WTC11 (cell line): ENCODE measurements at regions not wholly inside any gene's neighbourhood (a gene's known extent, or its start where the extent isn't known, plus 50 kb on each side); places are given as distances from the start of the nearest gene placed in this dataset.

Source experiments
- ATAC-seq: fragments of 200-7000 bp; cut with Tn5 transposase; 2 replicates; pipeline ENCODE4 v1.10.0; 2021; ENCODE audit warnings: mild to moderate bottlenecking, moderate library complexity
- CTCF ChIA-PET: fragments of 300-600 bp; sonication (Branson Sonifier 250); formaldehyde crosslinking; loops from one replicate; lab custom pipeline; 2021; ENCODE audit warnings: antibody characterized with exemption; lab: Charles Lee
- POLR2A ChIA-PET: fragments of 350-600 bp; sonication (Branson Sonifier 250); formaldehyde crosslinking; loops from one replicate; lab custom pipeline; 2021; ENCODE audit warnings: antibody characterized with exemption; lab: Charles Lee
- DNase-seq: peaks from one replicate; pipeline ENCODE4 v3.0.0; 2021; ENCODE audit warnings: low spot score
- H3K27ac Mint-ChIP-seq: 2 replicates; pipeline ENCODE4 v1.8.0; 2021; ENCODE audit warnings: mixed read lengths
- H3K27me3 Mint-ChIP-seq: 2 replicates; pipeline ENCODE4 v1.8.0; 2021; ENCODE audit warnings: low read depth, mild to moderate bottlenecking, moderate library complexity, mixed read lengths
- H3K36me3 Mint-ChIP-seq: 2 replicates; pipeline ENCODE4 v1.8.0; 2021; ENCODE audit warnings: mixed read lengths
- H3K4me1 Mint-ChIP-seq: 2 replicates; pipeline ENCODE4 v1.8.0; 2022; ENCODE audit warnings: mixed read lengths
- H3K4me3 Mint-ChIP-seq: 2 replicates; pipeline ENCODE4 v1.8.0; 2021; ENCODE audit warnings: mild to moderate bottlenecking, moderate library complexity, mixed read lengths
- H3K9me3 Mint-ChIP-seq: 2 replicates; pipeline ENCODE4 v1.8.0; 2021; ENCODE audit warnings: mixed read lengths
- CREB1 ChIP-seq: sonication (generic); formaldehyde crosslinking; IDR thresholded peaks from 2 replicates; pipeline ENCODE4 v1.8.0; 2023; ENCODE audit warnings: mild to moderate bottlenecking, missing genetic modification reagents
- CREM ChIP-seq: sonication (generic); formaldehyde crosslinking; IDR thresholded peaks from 2 replicates; pipeline ENCODE4 v1.8.1; 2022; ENCODE audit warnings: mild to moderate bottlenecking, missing genetic modification reagents, moderate library complexity
- EMX1 ChIP-seq: fragments of 250-450 bp; sonication (Bioruptor Pico); IDR thresholded peaks from 2 replicates; pipeline ENCODE4 v1.8.0; 2021; ENCODE audit warnings: mild to moderate bottlenecking
- FOXJ3 ChIP-seq: sonication (generic); formaldehyde crosslinking; IDR thresholded peaks from 2 replicates; pipeline ENCODE4 v1.9.0; 2021; ENCODE audit warnings: missing genetic modification reagents, mild to moderate bottlenecking, borderline replicate concordance
- NR2C2 ChIP-seq: sonication (generic); formaldehyde crosslinking; IDR thresholded peaks from 2 replicates; pipeline ENCODE4 v1.8.0; 2022; ENCODE audit warnings: mild to moderate bottlenecking, missing genetic modification reagents
- OVOL2 ChIP-seq: fragments of 250-450 bp; sonication (Bioruptor Pico); IDR thresholded peaks from 2 replicates; pipeline ENCODE4 v1.9.0; 2021; ENCODE audit warnings: mild to moderate bottlenecking, borderline replicate concordance
- PRRX2 ChIP-seq: fragments of 250-450 bp; sonication (Bioruptor Pico); IDR thresholded peaks from 2 replicates; pipeline ENCODE4 v1.8.0; 2021; ENCODE audit warnings: mild to moderate bottlenecking
- RORB ChIP-seq: fragments of 250-450 bp; sonication (Bioruptor Pico); IDR thresholded peaks from 2 replicates; pipeline ENCODE4 v1.9.0; 2021; ENCODE audit warnings: mild to moderate bottlenecking
- SMAD3 ChIP-seq: sonication (generic); formaldehyde crosslinking; IDR thresholded peaks from 2 replicates; pipeline ENCODE4 v1.8.0; 2022; ENCODE audit warnings: missing genetic modification reagents, mild to moderate bottlenecking, borderline replicate concordance
- SOX15 ChIP-seq: fragments of 250-450 bp; sonication (Bioruptor Pico); IDR thresholded peaks from 2 replicates; pipeline ENCODE4 v1.9.0; 2021; ENCODE audit warnings: mild to moderate bottlenecking
- TCF7 ChIP-seq: sonication (generic); formaldehyde crosslinking; IDR thresholded peaks from 2 replicates; pipeline ENCODE4 v1.8.0; 2022; ENCODE audit warnings: mild to moderate bottlenecking, low read depth, missing genetic modification reagents, moderate library complexity
- TP53 ChIP-seq: sonication (generic); formaldehyde crosslinking; IDR thresholded peaks from 2 replicates; pipeline ENCODE4 v1.8.1; 2023; ENCODE audit warnings: mild to moderate bottlenecking, missing genetic modification reagents
- ZNF121 ChIP-seq: sonication (generic); formaldehyde crosslinking; IDR thresholded peaks from 2 replicates; pipeline ENCODE4 v1.8.0; 2023; ENCODE audit warnings: missing genetic modification reagents
- ZNF416 ChIP-seq: fragments of 250-450 bp; sonication (Bioruptor Pico); IDR thresholded peaks from 2 replicates; pipeline ENCODE4 v1.9.0; 2021; ENCODE audit warnings: mild to moderate bottlenecking, inconsistent platforms
- ZNF671 ChIP-seq: fragments of 250-450 bp; sonication (Bioruptor Pico); IDR thresholded peaks from 2 replicates; pipeline ENCODE4 v1.8.0; 2021; ENCODE audit warnings: mild to moderate bottlenecking
- TF ChIP-seq, protein P1 (sequence below): sonication (generic); formaldehyde crosslinking; conservative IDR thresholded peaks from 2 replicates; pipeline ENCODE4 v1.8.1; 2023; ENCODE audit warnings: mild to moderate bottlenecking, low read depth, missing genetic modification reagents, moderate library complexity
- TF ChIP-seq, protein P2 (sequence below): sonication (generic); formaldehyde crosslinking; IDR thresholded peaks from 2 replicates; pipeline ENCODE4 v1.8.1; 2023; ENCODE audit warnings: mild to moderate bottlenecking, missing genetic modification reagents
- TF ChIP-seq, protein P3 (sequence below): sonication (generic); formaldehyde crosslinking; IDR thresholded peaks from 2 replicates; pipeline ENCODE4 v1.8.0; 2023; ENCODE audit warnings: missing genetic modification reagents
- TF ChIP-seq, protein P4 (sequence below): sonication (generic); formaldehyde crosslinking; IDR thresholded peaks from 2 replicates; pipeline ENCODE4 v1.8.0; 2022; ENCODE audit warnings: missing genetic modification reagents
- TF ChIP-seq, protein P5 (sequence below): sonication (generic); formaldehyde crosslinking; IDR thresholded peaks from 2 replicates; pipeline ENCODE4 v1.8.0; 2022; ENCODE audit warnings: mild to moderate bottlenecking, missing genetic modification reagents
- TF ChIP-seq, protein P6 (sequence below): sonication (generic); formaldehyde crosslinking; IDR thresholded peaks from 2 replicates; pipeline ENCODE4 v1.8.0; 2023; ENCODE audit warnings: missing genetic modification reagents, mild to moderate bottlenecking, borderline replicate concordance

DNA sequence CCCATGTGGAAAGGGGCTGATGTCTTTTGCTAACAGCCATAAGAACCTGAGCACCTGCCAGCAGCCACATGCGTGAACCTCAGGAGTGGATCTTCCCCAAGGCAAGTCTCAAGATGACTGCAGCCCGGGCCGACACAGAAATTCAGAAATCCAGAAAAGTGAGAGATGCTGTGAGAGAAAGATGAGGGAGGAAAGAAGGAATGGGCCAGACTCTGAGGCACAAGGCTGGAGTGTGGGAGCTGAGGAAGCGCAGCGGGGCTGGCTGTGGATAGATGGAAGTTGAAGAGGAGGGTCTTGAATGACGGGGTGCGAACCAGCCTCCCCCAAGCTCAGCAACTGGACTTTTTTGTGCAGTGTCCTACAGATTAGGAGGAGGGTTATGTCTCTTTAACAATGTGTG lies 337.8 kb downstream of the GADD45G start (continued):
- TF ChIP-seq, protein P1, sequence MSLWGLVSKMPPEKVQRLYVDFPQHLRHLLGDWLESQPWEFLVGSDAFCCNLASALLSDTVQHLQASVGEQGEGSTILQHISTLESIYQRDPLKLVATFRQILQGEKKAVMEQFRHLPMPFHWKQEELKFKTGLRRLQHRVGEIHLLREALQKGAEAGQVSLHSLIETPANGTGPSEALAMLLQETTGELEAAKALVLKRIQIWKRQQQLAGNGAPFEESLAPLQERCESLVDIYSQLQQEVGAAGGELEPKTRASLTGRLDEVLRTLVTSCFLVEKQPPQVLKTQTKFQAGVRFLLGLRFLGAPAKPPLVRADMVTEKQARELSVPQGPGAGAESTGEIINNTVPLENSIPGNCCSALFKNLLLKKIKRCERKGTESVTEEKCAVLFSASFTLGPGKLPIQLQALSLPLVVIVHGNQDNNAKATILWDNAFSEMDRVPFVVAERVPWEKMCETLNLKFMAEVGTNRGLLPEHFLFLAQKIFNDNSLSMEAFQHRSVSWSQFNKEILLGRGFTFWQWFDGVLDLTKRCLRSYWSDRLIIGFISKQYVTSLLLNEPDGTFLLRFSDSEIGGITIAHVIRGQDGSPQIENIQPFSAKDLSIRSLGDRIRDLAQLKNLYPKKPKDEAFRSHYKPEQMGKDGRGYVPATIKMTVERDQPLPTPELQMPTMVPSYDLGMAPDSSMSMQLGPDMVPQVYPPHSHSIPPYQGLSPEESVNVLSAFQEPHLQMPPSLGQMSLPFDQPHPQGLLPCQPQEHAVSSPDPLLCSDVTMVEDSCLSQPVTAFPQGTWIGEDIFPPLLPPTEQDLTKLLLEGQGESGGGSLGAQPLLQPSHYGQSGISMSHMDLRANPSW (CRISPR knock-in tag): no peak
- TF ChIP-seq, protein P2, sequence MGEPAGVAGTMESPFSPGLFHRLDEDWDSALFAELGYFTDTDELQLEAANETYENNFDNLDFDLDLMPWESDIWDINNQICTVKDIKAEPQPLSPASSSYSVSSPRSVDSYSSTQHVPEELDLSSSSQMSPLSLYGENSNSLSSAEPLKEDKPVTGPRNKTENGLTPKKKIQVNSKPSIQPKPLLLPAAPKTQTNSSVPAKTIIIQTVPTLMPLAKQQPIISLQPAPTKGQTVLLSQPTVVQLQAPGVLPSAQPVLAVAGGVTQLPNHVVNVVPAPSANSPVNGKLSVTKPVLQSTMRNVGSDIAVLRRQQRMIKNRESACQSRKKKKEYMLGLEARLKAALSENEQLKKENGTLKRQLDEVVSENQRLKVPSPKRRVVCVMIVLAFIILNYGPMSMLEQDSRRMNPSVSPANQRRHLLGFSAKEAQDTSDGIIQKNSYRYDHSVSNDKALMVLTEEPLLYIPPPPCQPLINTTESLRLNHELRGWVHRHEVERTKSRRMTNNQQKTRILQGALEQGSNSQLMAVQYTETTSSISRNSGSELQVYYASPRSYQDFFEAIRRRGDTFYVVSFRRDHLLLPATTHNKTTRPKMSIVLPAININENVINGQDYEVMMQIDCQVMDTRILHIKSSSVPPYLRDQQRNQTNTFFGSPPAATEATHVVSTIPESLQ: no peak

DNA sequence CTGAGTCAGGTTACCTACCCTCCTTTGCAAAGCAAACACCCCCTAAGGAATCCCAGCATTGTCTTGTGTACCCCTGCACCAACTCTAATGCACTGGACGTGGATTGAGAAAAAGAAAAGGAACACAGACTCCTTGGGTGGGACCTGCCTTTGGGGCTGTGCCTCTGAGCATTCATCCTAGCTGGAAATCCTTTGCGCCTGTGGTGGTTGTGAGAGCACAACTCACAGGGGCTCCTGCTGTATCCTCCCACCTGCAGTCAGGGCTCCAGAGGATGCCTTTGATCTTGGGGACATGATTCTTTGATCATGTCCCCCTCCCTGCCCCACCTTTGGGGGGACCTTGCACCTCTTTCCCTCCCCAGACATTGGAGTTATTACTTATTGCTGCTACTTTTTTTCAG lies 338.5 kb downstream of the GADD45G start:
- TF ChIP-seq NR2C2 (no peak), SOX15 (CRISPR knock-in tag) (no peak), FOXJ3 (CRISPR knock-in tag) (no peak), CREB1 (CRISPR knock-in tag) (no peak), OVOL2 (CRISPR knock-in tag) (no peak), CREM (no peak), ZNF671 (CRISPR knock-in tag) (no peak), TP53 (CRISPR knock-in tag) (no peak), PRRX2 (no peak), EMX1 (CRISPR knock-in tag) (no peak)
- TF ChIP-seq, protein P3, sequence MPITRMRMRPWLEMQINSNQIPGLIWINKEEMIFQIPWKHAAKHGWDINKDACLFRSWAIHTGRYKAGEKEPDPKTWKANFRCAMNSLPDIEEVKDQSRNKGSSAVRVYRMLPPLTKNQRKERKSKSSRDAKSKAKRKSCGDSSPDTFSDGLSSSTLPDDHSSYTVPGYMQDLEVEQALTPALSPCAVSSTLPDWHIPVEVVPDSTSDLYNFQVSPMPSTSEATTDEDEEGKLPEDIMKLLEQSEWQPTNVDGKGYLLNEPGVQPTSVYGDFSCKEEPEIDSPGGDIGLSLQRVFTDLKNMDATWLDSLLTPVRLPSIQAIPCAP (CRISPR knock-in tag): no peak
- TF ChIP-seq, protein P4, sequence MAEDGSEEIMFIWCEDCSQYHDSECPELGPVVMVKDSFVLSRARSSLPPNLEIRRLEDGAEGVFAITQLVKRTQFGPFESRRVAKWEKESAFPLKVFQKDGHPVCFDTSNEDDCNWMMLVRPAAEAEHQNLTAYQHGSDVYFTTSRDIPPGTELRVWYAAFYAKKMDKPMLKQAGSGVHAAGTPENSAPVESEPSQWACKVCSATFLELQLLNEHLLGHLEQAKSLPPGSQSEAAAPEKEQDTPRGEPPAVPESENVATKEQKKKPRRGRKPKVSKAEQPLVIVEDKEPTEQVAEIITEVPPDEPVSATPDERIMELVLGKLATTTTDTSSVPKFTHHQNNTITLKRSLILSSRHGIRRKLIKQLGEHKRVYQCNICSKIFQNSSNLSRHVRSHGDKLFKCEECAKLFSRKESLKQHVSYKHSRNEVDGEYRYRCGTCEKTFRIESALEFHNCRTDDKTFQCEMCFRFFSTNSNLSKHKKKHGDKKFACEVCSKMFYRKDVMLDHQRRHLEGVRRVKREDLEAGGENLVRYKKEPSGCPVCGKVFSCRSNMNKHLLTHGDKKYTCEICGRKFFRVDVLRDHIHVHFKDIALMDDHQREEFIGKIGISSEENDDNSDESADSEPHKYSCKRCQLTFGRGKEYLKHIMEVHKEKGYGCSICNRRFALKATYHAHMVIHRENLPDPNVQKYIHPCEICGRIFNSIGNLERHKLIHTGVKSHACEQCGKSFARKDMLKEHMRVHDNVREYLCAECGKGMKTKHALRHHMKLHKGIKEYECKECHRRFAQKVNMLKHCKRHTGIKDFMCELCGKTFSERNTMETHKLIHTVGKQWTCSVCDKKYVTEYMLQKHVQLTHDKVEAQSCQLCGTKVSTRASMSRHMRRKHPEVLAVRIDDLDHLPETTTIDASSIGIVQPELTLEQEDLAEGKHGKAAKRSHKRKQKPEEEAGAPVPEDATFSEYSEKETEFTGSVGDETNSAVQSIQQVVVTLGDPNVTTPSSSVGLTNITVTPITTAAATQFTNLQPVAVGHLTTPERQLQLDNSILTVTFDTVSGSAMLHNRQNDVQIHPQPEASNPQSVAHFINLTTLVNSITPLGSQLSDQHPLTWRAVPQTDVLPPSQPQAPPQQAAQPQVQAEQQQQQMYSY (CRISPR knock-in tag): no peak
- ChIA-PET POLR2A (no interaction called here), CTCF (interaction anchor here (1.2 to 5.0 kb wide), 3 partner anchors 159 to 345 kb away, joined by 3 to 25 read pairs (median 13); no protein-coding TSS in a partner anchor)
- Mint-ChIP-seq H3K9me3 (no peaks in the 10 kb centered on the region), H3K27ac (no peak overlapping the region), H3K27me3 (no peaks in the 10 kb centered on the region), H3K4me1 (peaks cover 3% of the 10 kb centered on the region; the same call in 1 of the 2 replicates), H3K4me3 (no peak overlapping the region), H3K36me3 (no peaks in the 10 kb centered on the region)
- ATAC-seq (no peak), DNase-seq (no peak)

DNA sequence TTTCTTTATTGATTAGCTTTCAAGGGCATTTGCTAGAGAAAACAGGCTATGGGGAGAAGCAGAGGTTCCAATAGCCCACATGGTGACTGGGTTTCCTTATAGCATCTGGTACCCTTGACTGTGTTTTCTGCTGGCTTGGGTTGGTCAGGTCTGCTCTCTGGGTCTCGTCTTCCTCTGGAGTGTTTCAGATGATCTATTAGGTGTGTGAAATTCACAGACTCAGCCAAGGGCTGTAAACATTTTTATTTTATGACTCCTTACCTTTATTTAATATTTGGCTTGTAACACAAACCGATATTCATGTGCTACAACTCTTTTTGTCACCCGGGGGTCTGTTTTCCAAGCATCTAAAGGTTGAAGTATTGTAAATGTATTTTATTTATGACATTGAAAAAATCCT lies 338.9 kb downstream of the GADD45G start:
- Mint-ChIP-seq H3K27ac (no peak overlapping the region), H3K27me3 (no peaks in the 10 kb centered on the region), H3K4me1 (peaks cover 5% of the 10 kb centered on the region; the same call in 1 of the 2 replicates), H3K9me3 (no peaks in the 10 kb centered on the region), H3K36me3 (no peaks in the 10 kb centered on the region), H3K4me3 (no peak overlapping the region)
- no peak for ATAC-seq
- ChIA-PET POLR2A (no interaction called here), CTCF (interaction anchor here (2.6 to 5.0 kb wide), 2 partner anchors 341 to 346 kb away, joined by 13 to 25 read pairs; no protein-coding TSS in a partner anchor)
- DNase-seq: no peak
- TF ChIP-seq ZNF121 (CRISPR knock-in tag) (no peak), RORB (no peak), ZNF416 (no peak), SMAD3 (no peak), TCF7 (CRISPR knock-in tag) (no peak)
- TF ChIP-seq, protein P5, sequence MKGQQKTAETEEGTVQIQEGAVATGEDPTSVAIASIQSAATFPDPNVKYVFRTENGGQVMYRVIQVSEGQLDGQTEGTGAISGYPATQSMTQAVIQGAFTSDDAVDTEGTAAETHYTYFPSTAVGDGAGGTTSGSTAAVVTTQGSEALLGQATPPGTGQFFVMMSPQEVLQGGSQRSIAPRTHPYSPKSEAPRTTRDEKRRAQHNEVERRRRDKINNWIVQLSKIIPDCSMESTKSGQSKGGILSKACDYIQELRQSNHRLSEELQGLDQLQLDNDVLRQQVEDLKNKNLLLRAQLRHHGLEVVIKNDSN: no peak
- TF ChIP-seq, protein P6, sequence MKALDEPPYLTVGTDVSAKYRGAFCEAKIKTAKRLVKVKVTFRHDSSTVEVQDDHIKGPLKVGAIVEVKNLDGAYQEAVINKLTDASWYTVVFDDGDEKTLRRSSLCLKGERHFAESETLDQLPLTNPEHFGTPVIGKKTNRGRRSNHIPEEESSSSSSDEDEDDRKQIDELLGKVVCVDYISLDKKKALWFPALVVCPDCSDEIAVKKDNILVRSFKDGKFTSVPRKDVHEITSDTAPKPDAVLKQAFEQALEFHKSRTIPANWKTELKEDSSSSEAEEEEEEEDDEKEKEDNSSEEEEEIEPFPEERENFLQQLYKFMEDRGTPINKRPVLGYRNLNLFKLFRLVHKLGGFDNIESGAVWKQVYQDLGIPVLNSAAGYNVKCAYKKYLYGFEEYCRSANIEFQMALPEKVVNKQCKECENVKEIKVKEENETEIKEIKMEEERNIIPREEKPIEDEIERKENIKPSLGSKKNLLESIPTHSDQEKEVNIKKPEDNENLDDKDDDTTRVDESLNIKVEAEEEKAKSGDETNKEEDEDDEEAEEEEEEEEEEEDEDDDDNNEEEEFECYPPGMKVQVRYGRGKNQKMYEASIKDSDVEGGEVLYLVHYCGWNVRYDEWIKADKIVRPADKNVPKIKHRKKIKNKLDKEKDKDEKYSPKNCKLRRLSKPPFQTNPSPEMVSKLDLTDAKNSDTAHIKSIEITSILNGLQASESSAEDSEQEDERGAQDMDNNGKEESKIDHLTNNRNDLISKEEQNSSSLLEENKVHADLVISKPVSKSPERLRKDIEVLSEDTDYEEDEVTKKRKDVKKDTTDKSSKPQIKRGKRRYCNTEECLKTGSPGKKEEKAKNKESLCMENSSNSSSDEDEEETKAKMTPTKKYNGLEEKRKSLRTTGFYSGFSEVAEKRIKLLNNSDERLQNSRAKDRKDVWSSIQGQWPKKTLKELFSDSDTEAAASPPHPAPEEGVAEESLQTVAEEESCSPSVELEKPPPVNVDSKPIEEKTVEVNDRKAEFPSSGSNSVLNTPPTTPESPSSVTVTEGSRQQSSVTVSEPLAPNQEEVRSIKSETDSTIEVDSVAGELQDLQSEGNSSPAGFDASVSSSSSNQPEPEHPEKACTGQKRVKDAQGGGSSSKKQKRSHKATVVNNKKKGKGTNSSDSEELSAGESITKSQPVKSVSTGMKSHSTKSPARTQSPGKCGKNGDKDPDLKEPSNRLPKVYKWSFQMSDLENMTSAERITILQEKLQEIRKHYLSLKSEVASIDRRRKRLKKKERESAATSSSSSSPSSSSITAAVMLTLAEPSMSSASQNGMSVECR (CRISPR knock-in tag): no peak
